ENCODE measurements at regions not wholly inside any gene's neighbourhood (a gene's known extent, or its start where the extent isn't known, plus 50 kb on each side); places are given as distances from the start of the nearest gene placed in this dataset.

- DNase-seq: no peak
- H3K9me3 ChIP-seq: no peaks in the 10 kb centered on the region
- H3K4me1 ChIP-seq: no peaks in the 10 kb centered on the region
- intact Hi-C loops (cut with DNase I): no loop called here
- H3K27me3 ChIP-seq: no peaks in the 10 kb centered on the region
- no peak overlapping the region for H3K4me3 ChIP-seq
- WGBS, 2 donors: 75 to 89% methylated on average over 6 of the region's 6 CpGs
- TF ChIP-seq EP300 (IDR thresholded peaks at IDR 0.05) (no peak), POLR2AphosphoS5 (IDR thresholded peaks at IDR 0.05) (no peak), POLR2A (IDR thresholded peaks at IDR 0.05) (no peak), CTCF (IDR thresholded peaks at IDR 0.05) (no peak)
- no peaks in the 10 kb centered on the region for H3K36me3 ChIP-seq
- H3K27ac ChIP-seq: no peak overlapping the region
Measured at GRCh38 chr2:7956126-7956689, 725.6 kb upstream of the ID2 start.

GRCh38 chr2:7961550-7961949, 720.3 kb upstream of the ID2 start:
- no peaks in the 10 kb centered on the region for H3K36me3 ChIP-seq
- 64 to 73% methylated on average over 2 of the region's 2 CpGs for WGBS, 2 donors
- TF ChIP-seq CTCF (IDR thresholded peaks at IDR 0.05) (no peak), POLR2AphosphoS5 (IDR thresholded peaks at IDR 0.05) (no peak), EP300 (IDR thresholded peaks at IDR 0.05) (no peak), POLR2A (IDR thresholded peaks at IDR 0.05) (no peak)
- H3K4me1 ChIP-seq: no peaks in the 10 kb centered on the region
- no peak overlapping the region for H3K27ac ChIP-seq
- no peaks in the 10 kb centered on the region for H3K27me3 ChIP-seq
- intact Hi-C loops (cut with DNase I): no loop called here
- no peaks in the 10 kb centered on the region for H3K9me3 ChIP-seq
- no peak overlapping the region for H3K4me3 ChIP-seq
- no peak for DNase-seq

- no peaks in the 10 kb centered on the region for H3K9me3 ChIP-seq
- DNase-seq: no peak
- no peak overlapping the region for H3K27ac ChIP-seq
- H3K4me1 ChIP-seq: no peaks in the 10 kb centered on the region
- intact Hi-C loops (cut with DNase I): no loop called here
- H3K4me3 ChIP-seq: no peak overlapping the region
- no peaks in the 10 kb centered on the region for H3K27me3 ChIP-seq
- no peaks in the 10 kb centered on the region for H3K36me3 ChIP-seq
- 85 to 90% methylated on average over 3 of the region's 3 CpGs for WGBS, 2 donors
- no peak for TF ChIP-seq POLR2AphosphoS5 (IDR thresholded peaks at IDR 0.05)
- no peak for TF ChIP-seq EP300 (IDR thresholded peaks at IDR 0.05)
- no peak for TF ChIP-seq POLR2A (IDR thresholded peaks at IDR 0.05)
- no peak for TF ChIP-seq CTCF (IDR thresholded peaks at IDR 0.05)
Measured at GRCh38 chr2:7962161-7962560, 719.7 kb upstream of the ID2 start.

GRCh38 chr2:7963787-7964186, 718.1 kb upstream of the ID2 start:
- Histone ChIP-seq H3K27me3 (no peaks in the 10 kb centered on the region), H3K4me1 (no peaks in the 10 kb centered on the region), H3K9me3 (no peaks in the 10 kb centered on the region), H3K4me3 (no peak overlapping the region), H3K36me3 (no peaks in the 10 kb centered on the region), H3K27ac (no peak overlapping the region)
- intact Hi-C loops (cut with DNase I): no loop called here
- 85 to 91% methylated on average over 4 of the region's 4 CpGs for WGBS, 2 donors
- DNase-seq: no peak
- no peak for TF ChIP-seq EP300 (IDR thresholded peaks at IDR 0.05)
- TF ChIP-seq POLR2A (IDR thresholded peaks at IDR 0.05): no peak
- no peak for TF ChIP-seq POLR2AphosphoS5 (IDR thresholded peaks at IDR 0.05)
- TF ChIP-seq CTCF (IDR thresholded peaks at IDR 0.05): no peak

GRCh38 chr2:7966032-7966431, 715.8 kb upstream of the ID2 start:
- TF ChIP-seq POLR2AphosphoS5 (IDR thresholded peaks at IDR 0.05) (no peak), CTCF (IDR thresholded peaks at IDR 0.05) (no peak), POLR2A (IDR thresholded peaks at IDR 0.05) (no peak), EP300 (IDR thresholded peaks at IDR 0.05) (no peak)
- no peaks in the 10 kb centered on the region for H3K9me3 ChIP-seq
- intact Hi-C loops (cut with DNase I): no loop called here
- no peaks in the 10 kb centered on the region for H3K27me3 ChIP-seq
- H3K27ac ChIP-seq: no peak overlapping the region
- H3K4me3 ChIP-seq: no peak overlapping the region
- 63 to 91% methylated on average over 3 of the region's 3 CpGs for WGBS, 2 donors
- DNase-seq: no peak
- no peaks in the 10 kb centered on the region for H3K4me1 ChIP-seq
- H3K36me3 ChIP-seq: no peaks in the 10 kb centered on the region
